IPS-NIHi11 (cell line): ENCODE measurements at regions not wholly inside any gene's neighbourhood (a gene's known extent, or its start where the extent isn't known, plus 50 kb on each side); places are given as distances from the start of the nearest gene placed in this dataset.

Source experiments
- DNase-seq: peaks from one replicate; pipeline ENCODE4 v3.0.0; 2012; ENCODE audit warnings: mixed read lengths, low spot score

- no peak for DNase-seq
Measured at GRCh38 chr12:82174383-82174782, 183.8 kb downstream of the CCDC59 start.

- no peak for DNase-seq
Measured at GRCh38 chr12:82149045-82149444, 209.1 kb downstream of the CCDC59 start.

GRCh38 chr12:82146740-82147139 is 211.4 kb downstream of the CCDC59 start:
- no peak for DNase-seq

- no peak for DNase-seq
Measured at GRCh38 chr12:82144505-82144904, 213.7 kb downstream of the CCDC59 start.

- DNase-seq: no peak
Measured at GRCh38 chr12:82132390-82132789, 225.8 kb downstream of the CCDC59 start.

GRCh38 chr12:82130762-82131161 is 227.4 kb downstream of the CCDC59 start:
- no peak for DNase-seq

GRCh38 chr12:82124711-82125380 is 233.3 kb downstream of the CCDC59 start:
- no peak for DNase-seq

- no peak for DNase-seq
Measured at GRCh38 chr12:82121545-82121944, 236.6 kb downstream of the CCDC59 start.

GRCh38 chr12:82120901-82121300 is 237.3 kb downstream of the CCDC59 start:
- no peak for DNase-seq

GRCh38 chr12:82109243-82109642 is 248.9 kb downstream of the CCDC59 start:
- DNase-seq: no peak

GRCh38 chr12:82108615-82109014 is 249.6 kb downstream of the CCDC59 start:
- DNase-seq: no peak

- DNase-seq: no peak
Measured at GRCh38 chr12:82099216-82099615, 259.0 kb downstream of the CCDC59 start.

GRCh38 chr12:82097877-82098276 is 260.3 kb downstream of the CCDC59 start:
- no peak for DNase-seq

GRCh38 chr12:82097438-82097837 is 260.7 kb downstream of the CCDC59 start:
- no peak for DNase-seq

- DNase-seq: no peak
Measured at GRCh38 chr12:82090165-82090564, 268.0 kb downstream of the CCDC59 start.

- DNase-seq: no peak
Measured at GRCh38 chr12:82089369-82090121, 268.6 kb downstream of the CCDC59 start.

- DNase-seq: no peak
Measured at GRCh38 chr12:82082501-82082900, 275.7 kb downstream of the CCDC59 start.

- DNase-seq: peak; percentile 19
Measured at GRCh38 chr12:82069931-82070514, 288.2 kb downstream of the CCDC59 start.

GRCh38 chr12:82058197-82058596 is 299.0 kb upstream of the PPFIA2 start:
- DNase-seq: no peak

- DNase-seq: no peak
Measured at GRCh38 chr12:82057770-82058169, 298.6 kb upstream of the PPFIA2 start.

- DNase-seq: no peak
Measured at GRCh38 chr12:82055391-82055790, 296.2 kb upstream of the PPFIA2 start.

- no peak for DNase-seq
Measured at GRCh38 chr12:82054566-82054965, 295.4 kb upstream of the PPFIA2 start.

- DNase-seq: no peak
Measured at GRCh38 chr12:82047446-82047845, 288.3 kb upstream of the PPFIA2 start.
